NCI-H1048 (cell line): ENCODE measurements at regions not wholly inside any gene's neighbourhood (a gene's known extent, or its start where the extent isn't known, plus 50 kb on each side); places are given as distances from the start of the nearest gene placed in this dataset.
"Not testable (repeated sequence)": the region's sequence is repeated elsewhere in the genome, so short reads cannot be mapped to it uniquely, and the experiment has no call there.

Source experiments
- DNase-seq: peaks from one replicate; lab custom pipeline; 2025; lab: John Stamatoyannopoulos, UW

GRCh38 chr11:116698080-116698479 lies 74.7 kb downstream of the BUD13 start:
- no peak for DNase-seq

- no peak for DNase-seq
These were observed 75.1 kb downstream of the BUD13 start for GRCh38 chr11:116697639-116698038.

DNA sequence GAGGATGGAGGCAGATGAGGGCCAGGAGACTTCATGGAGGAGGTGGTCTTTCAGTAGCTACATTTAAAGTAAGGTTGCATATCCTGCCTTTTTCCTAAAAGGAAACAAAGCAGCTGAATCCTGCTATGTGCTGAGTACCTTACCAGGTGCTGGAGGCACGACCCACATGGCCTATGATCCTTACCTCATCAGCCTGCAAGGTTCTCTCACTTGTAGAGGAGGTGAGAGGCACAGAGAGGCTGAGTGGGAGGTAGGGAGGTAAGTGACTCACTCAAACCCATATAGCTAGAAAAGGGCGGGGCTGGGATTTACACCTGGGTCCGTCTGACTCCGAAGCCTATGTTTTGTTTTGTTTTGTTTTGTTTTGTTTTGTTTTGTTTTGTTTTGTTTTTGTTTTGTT lies 75.8 kb downstream of the BUD13 start:
- no peak for DNase-seq

GRCh38 chr11:116696381-116696941 lies 76.3 kb downstream of the BUD13 start:
- no peak for DNase-seq

DNA sequence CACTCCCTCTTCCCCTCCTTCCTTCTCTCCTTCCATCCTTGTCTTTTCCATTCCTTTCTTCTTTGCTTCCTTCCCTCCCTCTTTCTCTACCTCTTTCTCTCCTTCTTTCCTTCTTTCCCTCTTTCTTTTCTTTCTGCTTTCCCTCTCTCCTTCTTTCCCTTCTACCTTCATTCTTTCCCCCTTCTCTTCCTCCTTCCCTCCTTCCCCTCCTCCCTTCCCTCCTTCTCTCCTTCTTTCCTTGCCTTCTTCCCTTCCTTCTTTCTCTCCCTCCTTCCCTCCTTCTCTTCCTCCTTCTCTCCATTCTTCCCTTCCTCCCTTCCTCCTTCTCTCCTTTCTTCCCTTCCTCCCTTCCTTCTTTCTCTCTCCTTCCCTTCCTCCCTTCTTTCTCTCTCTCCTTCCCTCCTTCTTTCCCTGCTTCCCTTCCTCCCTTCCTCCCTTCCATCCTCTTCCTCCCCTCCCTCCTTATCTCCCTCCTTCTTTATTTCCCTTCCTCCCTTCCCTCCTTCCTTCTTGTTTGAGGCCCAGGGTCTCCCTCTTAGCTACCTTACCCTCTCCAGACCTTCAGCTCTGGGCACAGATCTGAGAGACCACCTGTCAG lies 77.0 kb downstream of the BUD13 start:
- DNase-seq: no peak

DNA sequence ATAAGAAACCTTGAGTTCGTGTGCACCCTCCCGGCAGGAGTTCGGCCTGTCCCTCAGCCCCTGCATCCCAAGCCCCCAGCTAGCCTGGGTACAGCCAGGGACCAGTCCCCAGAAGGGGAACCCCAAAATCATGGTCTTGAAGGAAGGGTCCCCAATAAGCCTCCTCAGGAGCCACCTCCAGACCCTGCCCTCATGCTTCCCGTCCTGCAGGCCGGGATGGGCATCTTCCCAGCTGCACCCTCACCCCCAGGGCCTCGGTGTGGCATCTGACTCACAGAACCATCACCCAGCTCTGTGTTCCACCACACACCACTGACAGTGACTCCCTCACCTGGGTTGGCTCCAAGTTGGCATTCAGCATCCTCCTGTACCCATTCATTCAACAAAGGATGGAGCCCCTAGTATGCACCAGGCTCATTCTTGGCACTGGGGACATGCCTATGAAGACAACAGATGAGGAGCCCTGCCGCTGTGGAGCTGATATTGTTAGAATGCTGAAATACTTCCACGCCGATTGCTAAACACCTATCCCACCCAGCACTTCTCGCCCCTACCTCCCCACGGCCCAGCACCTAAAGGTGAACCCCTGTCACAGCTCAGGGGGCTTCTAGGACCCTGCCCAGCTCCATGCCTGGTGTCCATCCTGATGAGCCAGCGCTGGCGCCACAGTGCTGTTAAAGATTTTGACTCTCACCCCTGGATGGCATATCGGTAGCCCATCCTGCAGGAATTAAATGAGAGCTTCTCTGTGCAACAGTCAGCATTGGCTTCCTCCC lies 77.8 kb downstream of the BUD13 start:
- DNase-seq: no peak

- no peak for DNase-seq
These were observed 78.5 kb downstream of the BUD13 start for GRCh38 chr11:116694349-116694725.

DNA sequence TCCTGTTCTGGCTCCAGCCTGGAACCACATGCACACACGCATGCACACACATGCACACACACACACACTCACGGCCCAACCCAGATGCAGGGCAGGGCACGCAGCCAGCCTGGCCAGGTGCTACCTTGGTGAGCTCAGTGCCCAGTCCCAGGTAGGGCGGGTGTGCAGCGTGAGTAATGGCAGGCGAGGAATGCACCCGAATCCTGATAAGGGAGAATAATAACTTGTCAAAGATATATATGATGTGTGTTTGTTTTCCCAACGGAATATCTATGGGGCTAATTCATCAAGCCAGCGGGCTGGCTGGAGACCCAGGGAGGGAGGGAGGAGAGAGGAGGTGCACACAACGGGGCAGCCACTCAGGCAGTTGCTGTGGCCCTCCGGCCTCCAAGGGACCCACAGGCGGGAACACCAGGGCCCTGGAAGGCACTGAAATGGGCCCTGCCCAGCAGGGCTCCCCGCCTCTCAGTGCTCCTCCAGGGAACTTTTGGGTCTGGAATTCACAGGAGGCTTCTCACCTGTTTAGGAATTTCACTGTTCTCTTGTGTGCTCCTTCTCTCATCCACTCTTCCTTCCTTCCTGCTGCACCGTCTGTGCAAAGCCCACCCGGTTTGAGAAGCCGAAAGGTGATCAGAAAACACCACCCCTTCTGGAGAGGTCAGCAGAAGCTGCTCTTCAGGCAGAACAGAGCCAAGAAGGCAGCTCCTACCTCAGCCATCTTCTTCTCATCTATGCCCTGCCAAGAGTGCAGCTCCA lies 79.0 kb downstream of the BUD13 start:
- no peak for DNase-seq

DNA sequence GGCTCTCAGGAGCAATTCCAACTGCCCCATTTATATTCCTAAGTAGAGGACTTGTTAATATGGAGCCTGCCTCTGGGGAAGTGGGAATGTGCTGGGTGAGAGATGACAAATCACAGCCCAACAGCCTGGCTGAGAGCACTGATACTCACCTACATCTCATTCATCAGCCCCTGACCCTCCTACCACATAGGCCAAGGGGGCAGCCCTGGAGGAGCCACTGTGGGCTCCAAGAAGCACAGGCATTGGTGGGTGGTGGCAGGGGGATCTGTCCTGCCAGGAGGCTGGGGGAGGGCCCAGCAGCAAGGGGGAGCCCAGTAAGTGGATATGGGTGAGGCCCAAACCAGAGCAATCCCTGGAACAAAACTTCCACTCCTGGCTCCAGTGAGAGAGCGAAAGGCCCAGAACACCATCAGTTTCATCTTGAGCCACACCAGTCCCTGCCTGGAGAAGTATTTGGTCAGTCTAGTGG lies 79.7 kb downstream of the BUD13 start:
- DNase-seq: no peak

- no peak for DNase-seq
These were observed 80.3 kb downstream of the BUD13 start for GRCh38 chr11:116692318-116693101.

DNA sequence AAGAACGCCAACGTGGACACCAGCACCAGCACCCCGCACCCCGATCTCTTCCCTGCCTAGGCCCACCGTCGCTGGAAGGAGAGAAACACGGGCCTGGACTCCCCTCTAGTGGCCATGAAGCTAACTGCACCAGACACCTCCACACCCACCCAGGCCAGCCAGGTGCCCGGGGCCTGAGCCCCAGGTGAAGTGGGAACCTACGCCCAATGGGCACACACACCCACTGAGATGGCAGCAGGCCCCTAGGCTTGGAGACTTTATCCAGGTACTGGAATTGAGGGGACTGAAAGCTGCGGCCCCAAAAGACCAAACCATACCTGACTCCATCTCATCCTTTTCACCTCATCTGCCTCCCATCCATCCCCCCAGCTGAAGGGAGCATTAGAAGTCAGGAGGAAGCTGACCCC lies 81.0 kb downstream of the BUD13 start:
- no peak for DNase-seq

- DNase-seq: no peak
These were observed 82.2 kb downstream of the BUD13 start for GRCh38 chr11:116690611-116691010.

- no peak for DNase-seq
These were observed 83.2 kb downstream of the BUD13 start for GRCh38 chr11:116689413-116690127.

- DNase-seq: no peak
These were observed 84.6 kb downstream of the BUD13 start for GRCh38 chr11:116688202-116688540.

DNA sequence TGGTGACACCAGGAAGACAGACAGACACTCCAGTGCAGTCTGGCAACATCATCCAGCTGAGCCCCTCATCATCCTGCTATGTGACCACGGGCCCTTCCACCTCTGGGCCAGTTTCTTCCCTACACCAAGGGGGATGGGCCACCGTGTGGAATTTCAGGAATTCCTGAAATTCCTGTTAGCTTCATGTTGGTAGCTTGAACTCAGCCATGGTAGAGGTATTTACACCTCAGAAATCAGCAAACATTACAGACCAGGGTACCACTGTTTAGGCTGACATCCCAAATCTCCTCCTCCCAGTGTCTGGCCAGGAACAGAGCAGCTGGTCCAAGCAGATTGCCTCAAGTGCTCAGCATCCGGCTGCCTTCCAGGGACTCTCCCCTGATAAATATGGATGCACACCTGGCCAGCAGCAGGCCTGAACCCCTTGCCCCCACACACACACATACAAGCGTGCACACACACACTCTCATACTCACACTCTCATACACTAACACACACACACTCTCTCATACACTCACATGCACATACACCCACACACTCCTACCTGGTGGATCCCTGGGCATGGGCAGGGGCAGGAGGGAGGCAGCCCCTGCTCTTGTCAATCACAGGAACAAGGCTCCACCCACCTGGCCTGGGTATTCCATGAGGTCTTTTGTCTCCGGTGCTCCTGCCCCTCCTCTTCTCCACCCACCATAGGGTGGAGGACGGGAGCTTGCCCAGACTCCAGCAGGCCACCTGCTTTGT lies 85.2 kb downstream of the BUD13 start:
- no peak for DNase-seq

DNA sequence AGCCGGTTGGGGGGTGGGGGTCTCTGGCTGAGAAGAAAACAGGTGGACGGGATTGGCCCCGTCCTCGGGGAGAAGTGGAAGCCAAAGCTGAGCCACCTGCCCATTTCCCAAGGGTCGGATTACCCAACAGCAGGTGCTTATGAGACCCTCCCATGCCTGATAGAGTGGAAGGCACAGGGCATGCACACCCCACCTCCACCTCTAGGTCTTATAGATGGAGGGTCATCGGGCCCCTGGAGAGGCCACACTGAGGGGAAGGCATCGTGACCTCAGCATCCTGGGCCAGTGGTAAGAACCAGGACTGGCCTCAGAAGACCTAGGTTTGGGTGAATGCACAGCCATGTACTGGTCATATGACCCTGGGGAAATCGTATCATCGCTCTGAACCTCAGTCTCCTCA lies 85.9 kb downstream of the BUD13 start:
- DNase-seq: no peak

DNA sequence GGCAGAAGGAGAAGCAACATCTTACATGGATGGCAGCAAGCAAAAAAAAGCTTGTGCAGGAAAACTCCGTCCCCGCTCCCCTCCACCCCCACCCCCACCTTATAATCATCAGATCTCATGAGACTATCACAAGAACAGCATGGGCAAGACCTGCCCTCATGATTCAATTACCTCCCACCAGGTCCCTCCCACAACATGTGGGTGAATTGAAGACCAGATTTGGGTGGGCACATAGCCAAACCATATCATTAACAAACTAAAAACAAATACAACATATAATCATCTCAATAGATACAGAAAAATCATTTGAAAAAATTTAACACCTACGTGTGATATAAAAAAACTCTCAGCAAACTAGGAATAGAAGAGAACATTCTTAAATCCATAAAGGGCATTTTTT lies 88.8 kb downstream of the BUD13 start:
- DNase-seq: no peak

GRCh38 chr11:116680349-116681125 lies 92.2 kb downstream of the BUD13 start:
- no peak for DNase-seq

DNA sequence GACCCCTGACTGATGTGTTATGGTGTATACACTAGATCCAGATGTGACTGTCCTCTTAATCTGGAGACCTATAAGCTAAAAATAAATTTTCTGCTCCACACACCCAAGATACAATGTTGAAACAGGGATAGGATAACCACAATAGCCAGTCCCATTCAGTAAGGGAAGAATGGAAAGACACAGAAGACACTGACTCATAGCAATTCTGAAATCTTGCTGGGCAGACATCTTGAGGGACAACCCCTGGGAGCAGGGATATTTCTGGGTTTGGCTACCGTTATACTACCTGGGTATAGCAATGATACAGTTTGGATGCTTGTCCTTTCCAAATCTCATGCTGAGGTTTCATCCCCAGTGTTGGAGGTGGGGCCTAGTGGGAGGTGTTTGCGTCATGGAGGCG lies 93.9 kb downstream of the BUD13 start:
- DNase-seq: no peak

- not testable (repeated sequence) for DNase-seq
These were observed 105.5 kb downstream of the BUD13 start for GRCh38 chr11:116667318-116667717.
